GM23338 (cell line): ENCODE measurements at regions not wholly inside any gene's neighbourhood (a gene's known extent, or its start where the extent isn't known, plus 50 kb on each side); places are given as distances from the start of the nearest gene placed in this dataset.

Experiments
- ATAC-seq: fragments of 200-7000 bp; cut with Tn5 transposase; 3 replicates; pipeline ENCODE4 v1.9.1; 2020
- DNase-seq: peaks from one replicate; pipeline ENCODE4 v3.0.0-alpha.2; 2015; ENCODE audit warnings: low spot score
- H2AFZ ChIP-seq: fragments of 200-600 bp; sonication (generic); 2 replicates; pipeline ENCODE4 v1.8.0; 2016; ENCODE audit warnings: antibody characterized with exemption, mild to moderate bottlenecking, moderate library complexity
- H3F3A ChIP-seq: fragments of 200-600 bp; sonication (generic); replicated peaks from 2 replicates; pipeline ENCODE4 v1.8.0; 2017; ENCODE audit warnings: antibody characterized with exemption, mixed run types, low read depth
- H3K27ac ChIP-seq: fragments of 200-600 bp; sonication (generic); 2 replicates; pipeline ENCODE4 v1.6.1; 2016; ENCODE audit warnings: low read depth
- H3K27me3 ChIP-seq: fragments of 200-600 bp; sonication (generic); 2 replicates; pipeline ENCODE4 v1.8.0; 2016; ENCODE audit warnings: mild to moderate bottlenecking, mixed run types, moderate library complexity; ENCODE audit not compliant: insufficient read depth
- H3K36me3 ChIP-seq: fragments of 200-600 bp; sonication (generic); 2 replicates; pipeline ENCODE4 v1.8.0; 2016; ENCODE audit warnings: mild to moderate bottlenecking; ENCODE audit not compliant: insufficient read depth
- H3K4me1 ChIP-seq: fragments of 200-600 bp; sonication (generic); 2 replicates; pipeline ENCODE4 v1.8.0; 2016; ENCODE audit warnings: mild to moderate bottlenecking, moderate library complexity; ENCODE audit not compliant: insufficient read depth
- H3K4me2 ChIP-seq: fragments of 200-600 bp; sonication (generic); 2 replicates; pipeline ENCODE4 v1.7.1; 2017; ENCODE audit warnings: mixed run types
- H3K4me3 ChIP-seq: fragments of 200-600 bp; sonication (generic); 2 replicates; pipeline ENCODE4 v1.6.1; 2016; ENCODE audit warnings: mixed run types
- H3K79me2 ChIP-seq: fragments of 200-600 bp; sonication (generic); replicated peaks from 2 replicates; pipeline ENCODE4 v1.8.0; 2017; ENCODE audit warnings: mild to moderate bottlenecking; ENCODE audit not compliant: insufficient read depth
- H3K9me2 ChIP-seq: fragments of 200-600 bp; sonication (generic); 2 replicates; pipeline ENCODE4 v1.8.0; 2017; ENCODE audit not compliant: insufficient read depth
- H4K20me1 ChIP-seq: fragments of 200-600 bp; sonication (generic); replicated peaks from 2 replicates; pipeline ENCODE4 v1.8.0; 2017; ENCODE audit warnings: mild to moderate bottlenecking; ENCODE audit not compliant: insufficient read depth
- H3K27ac Mint-ChIP-seq: 2 replicates; pipeline ENCODE4 v1.8.0; 2020; ENCODE audit warnings: inconsistent platforms, mild to moderate bottlenecking, moderate library complexity, mixed read lengths
- H3K27me3 Mint-ChIP-seq: 3 replicates; pipeline ENCODE4 v1.8.0; 2022; ENCODE audit warnings: low read depth, mild to moderate bottlenecking, moderate library complexity, mixed read lengths, inconsistent platforms; ENCODE audit not compliant: insufficient read depth, poor library complexity
- H3K36me3 Mint-ChIP-seq: 3 replicates; pipeline ENCODE4 v1.8.0; 2021; ENCODE audit warnings: low read depth, mild to moderate bottlenecking, inconsistent platforms, moderate library complexity, mixed read lengths
- H3K4me1 Mint-ChIP-seq: 3 replicates; pipeline ENCODE4 v1.8.0; 2020; ENCODE audit warnings: mild to moderate bottlenecking, inconsistent platforms, mixed read lengths
- H3K4me3 Mint-ChIP-seq: 3 replicates; pipeline ENCODE4 v1.8.0; 2021; ENCODE audit warnings: moderate library complexity, mild to moderate bottlenecking, inconsistent platforms, mixed read lengths
- H3K9me3 Mint-ChIP-seq: 3 replicates; pipeline ENCODE4 v1.8.0; 2020; ENCODE audit warnings: moderate library complexity, mild to moderate bottlenecking, inconsistent platforms, mixed read lengths
- CREB1 ChIP-seq: fragments of 250-450 bp; sonication (Bioruptor Pico); IDR thresholded peaks from 2 replicates; pipeline ENCODE4 v1.5.0; 2020; ENCODE audit warnings: low read depth, mild to moderate bottlenecking, moderate library complexity
- CTCF ChIP-seq, 2 experiments: fragments of 200-600 bp in 1 of 2; sonication (generic) in 1 of 2; conservative IDR thresholded peaks; 2 replicates each; pipeline versions ENCODE4 v1.5.1 to v1.6.1; 2016 to 2017; ENCODE audit warnings: antibody characterized with exemption in 2 of 2, low read depth in 2 of 2, mild to moderate bottlenecking in 2 of 2, moderate library complexity in 1 of 2
- ETS1 ChIP-seq: IDR thresholded peaks from 2 replicates; pipeline ENCODE4 v1.6.1; 2016; ENCODE audit warnings: antibody characterized with exemption
- EZH2 ChIP-seq: fragments of 200-600 bp; sonication (generic); IDR thresholded peaks from one replicate; pipeline ENCODE4 v1.8.0; 2017; ENCODE audit warnings: antibody characterized with exemption, mild to moderate bottlenecking, low read depth; ENCODE audit not compliant: unreplicated experiment
- EZH2phosphoT487 ChIP-seq: fragments of 200-600 bp; sonication (generic); IDR thresholded peaks from one replicate; pipeline ENCODE4 v1.8.1; 2018; ENCODE audit warnings: antibody characterized with exemption; ENCODE audit not compliant: unreplicated experiment
- JUNB ChIP-seq: IDR thresholded peaks from one replicate; pipeline ENCODE4 v1.6.1; 2016; ENCODE audit warnings: antibody characterized with exemption; ENCODE audit not compliant: unreplicated experiment
- NANOG ChIP-seq: IDR thresholded peaks from 2 replicates; pipeline ENCODE4 v1.6.1; 2016; ENCODE audit warnings: antibody characterized with exemption, borderline replicate concordance
- POLR2AphosphoS5 ChIP-seq: IDR thresholded peaks from 2 replicates; pipeline ENCODE4 v1.6.1; 2016; ENCODE audit warnings: antibody characterized with exemption, low read depth
- REST ChIP-seq: IDR thresholded peaks from one replicate; pipeline ENCODE4 v1.6.1; 2018; ENCODE audit warnings: antibody characterized with exemption; ENCODE audit not compliant: unreplicated experiment
- STAT1 ChIP-seq: IDR thresholded peaks from one replicate; pipeline ENCODE4 v1.6.1; 2016; ENCODE audit warnings: antibody characterized with exemption; ENCODE audit not compliant: unreplicated experiment
- ZNF114 ChIP-seq: fragments of 250-450 bp; sonication (Bioruptor Pico); IDR thresholded peaks from 2 replicates; pipeline ENCODE4 v1.5.0; 2020; ENCODE audit warnings: mild to moderate bottlenecking, moderate library complexity
- ZNF331 ChIP-seq: fragments of 250-450 bp; sonication (Bioruptor Pico); IDR thresholded peaks from 2 replicates; pipeline ENCODE4 v1.5.0; 2020; ENCODE audit warnings: low read depth, mild to moderate bottlenecking, moderate library complexity
- ZNF462 ChIP-seq: fragments of 250-450 bp; sonication (Bioruptor Pico); IDR thresholded peaks from 2 replicates; pipeline ENCODE4 v1.5.0; 2020; ENCODE audit warnings: mild to moderate bottlenecking, moderate library complexity

GRCh38 chr4:36489798-36490197 lies 208.4 kb downstream of the DTHD1 start:
- H3K27me3 ChIP-seq = no peaks in the 10 kb centered on the region
- DNase-seq = no peak
- Mint-ChIP-seq H3K36me3 (no peaks in the 10 kb centered on the region), H3K4me1 (peaks cover 6% of the 10 kb centered on the region; the same call in 2 of the 3 replicates), H3K9me3 (no peaks in the 10 kb centered on the region), H3K4me3 (no peak overlapping the region), H3K27ac (no peak overlapping the region), H3K27me3 (no peaks in the 10 kb centered on the region)
- no peak overlapping the region for H3K4me3 ChIP-seq
- no peak overlapping the region for H2AFZ ChIP-seq
- no peak for ATAC-seq
- H3K27ac ChIP-seq = no peak overlapping the region
- H4K20me1 ChIP-seq = no peaks in the 10 kb centered on the region
- H3K9me2 ChIP-seq = no peaks in the 10 kb centered on the region
- no peak overlapping the region for H3K4me2 ChIP-seq
- H3F3A ChIP-seq = no peaks in the 10 kb centered on the region
- H3K36me3 ChIP-seq = no peaks in the 10 kb centered on the region
- TF ChIP-seq POLR2AphosphoS5 (no peak), ZNF462 (CRISPR knock-in tag) (no peak), NANOG (no peak), ZNF331 (CRISPR knock-in tag) (no peak), ETS1 (no peak), STAT1 (no peak), REST (no peak), JUNB (no peak), EZH2 (no peak), CREB1 (CRISPR knock-in tag) (no peak), EZH2phosphoT487 (no peak), ZNF114 (CRISPR knock-in tag) (no peak), CTCF (conservative IDR thresholded peaks at IDR 0.05; ENCODE audit: low read depth in 2 of 2) (no peak)
- H3K4me1 ChIP-seq = no peaks in the 10 kb centered on the region
- H3K79me2 ChIP-seq = no peaks in the 10 kb centered on the region
